ENCODE measurements at regions not wholly inside any gene's neighbourhood (a gene's known extent, or its start where the extent isn't known, plus 50 kb on each side); places are given as distances from the start of the nearest gene placed in this dataset.

- Histone ChIP-seq H3K27me3 (ENCODE audit: control insufficient read depth in 4 of 4, insufficient read depth in 4 of 4, low read length in 3 of 4) (no peaks in the 10 kb centered on the region), H3K36me3 (ENCODE audit: control insufficient read depth in 4 of 4, insufficient read depth in 3 of 4, low read depth in 1 of 4, low read length in 3 of 4) (no peaks in the 10 kb centered on the region), H3K9me3 (ENCODE audit: control insufficient read depth in 4 of 4, low read length in 3 of 4) (no peaks in the 10 kb centered on the region), H3K27ac (ENCODE audit: low read depth in 1 of 2, low read length in 2 of 2) (no peak overlapping the region), H3K4me1 (ENCODE audit: control insufficient read depth in 4 of 4, insufficient read depth in 4 of 4, low read length in 3 of 4) (peaks cover 0 to 3% (median 1%) of the 10 kb centered on the region in 4 donors), H3K4me3 (ENCODE audit: low read depth in 1 of 3, low read length in 3 of 3) (no peak overlapping the region), H3K9ac (ENCODE audit: low read depth in 1 of 2, low read length in 2 of 2) (no peak overlapping the region)
- DNase-seq (ENCODE audit: low spot score) = no peak
- WGBS = 58% methylated on average over 4 of the region's 4 CpGs
- TF ChIP-seq FOXA1 (IDR thresholded peaks at IDR 0.05) (no peak), ATF3 (IDR thresholded peaks at IDR 0.05) (no peak), SP1 (IDR thresholded peaks at IDR 0.05) (no peak), GABPA (IDR thresholded peaks at IDR 0.05 in 1 of 2, conservative IDR thresholded peaks at IDR 0.05 in 1 of 2) (no peak), ZBTB33 (IDR thresholded peaks at IDR 0.05) (no peak), HNF4A (conservative IDR thresholded peaks at IDR 0.05) (no peak), RXRA (IDR thresholded peaks at IDR 0.05) (no peak)
Measured at GRCh38 chr7:85529831-85530230, 343.0 kb upstream of the SEMA3D start.

- no peaks in the 10 kb centered on the region for H3K9me3 ChIP-seq (ENCODE audit: control insufficient read depth in 4 of 4, low read length in 3 of 4)
- peak overlapping the region in 1 of 3 donors; percentile 27 for H3K4me3 ChIP-seq (ENCODE audit: low read depth in 1 of 3, low read length in 3 of 3)
- no peak for TF ChIP-seq CTCF (IDR thresholded peaks at IDR 0.05; ENCODE audit: low read depth, low read length, missing input control)
- TF ChIP-seq HNF4A (conservative IDR thresholded peaks at IDR 0.05) = peak; percentile 89 to 95
- peak in 1 of 2 donors; percentile 73 for TF ChIP-seq JUND (IDR thresholded peaks at IDR 0.05)
- TF ChIP-seq SP1 (IDR thresholded peaks at IDR 0.05) = peak; percentile 58
- TF ChIP-seq TAF1 (conservative IDR thresholded peaks at IDR 0.05) = no peak
- TF ChIP-seq FOXA2 (IDR thresholded peaks at IDR 0.05) = peak; percentile 15
- TF ChIP-seq ATF3 (IDR thresholded peaks at IDR 0.05) = no peak
- TF ChIP-seq EGR1 (IDR thresholded peaks at IDR 0.05; ENCODE audit: low read depth in 2 of 2) = no peak
- peak; percentile 25 for TF ChIP-seq REST (IDR thresholded peaks at IDR 0.05)
- peak; percentile 28 to 71 for TF ChIP-seq RXRA (IDR thresholded peaks at IDR 0.05)
- no peak for TF ChIP-seq NR2F2 (IDR thresholded peaks at IDR 0.05)
- TF ChIP-seq MAX (IDR thresholded peaks at IDR 0.05) = peak; percentile 40
- TF ChIP-seq HNF4G (IDR thresholded peaks at IDR 0.05) = peak; percentile 70
- no peak for TF ChIP-seq FOXA1 (IDR thresholded peaks at IDR 0.05)
- peak in 1 of 2 donors; percentile 13 for TF ChIP-seq GABPA (IDR thresholded peaks at IDR 0.05 in 1 of 2, conservative IDR thresholded peaks at IDR 0.05 in 1 of 2)
- peak; percentile 74 for TF ChIP-seq YY1 (IDR thresholded peaks at IDR 0.05)
- TF ChIP-seq ZBTB33 (IDR thresholded peaks at IDR 0.05) = peak; percentile 77
- peak in 1 of 2 donors; percentile 37 for TF ChIP-seq RAD21 (IDR thresholded peaks at IDR 0.05)
- WGBS = 24% methylated on average over 3 of the region's 3 CpGs
- H3K9ac ChIP-seq (ENCODE audit: low read depth in 1 of 2, low read length in 2 of 2) = no peak overlapping the region
- no peaks in the 10 kb centered on the region for H3K36me3 ChIP-seq (ENCODE audit: control insufficient read depth in 4 of 4, insufficient read depth in 3 of 4, low read depth in 1 of 4, low read length in 3 of 4)
- H3K4me1 ChIP-seq (ENCODE audit: control insufficient read depth in 4 of 4, insufficient read depth in 4 of 4, low read length in 3 of 4) = peaks cover 0 to 3% (median 1%) of the 10 kb centered on the region in 4 donors
- H3K27ac ChIP-seq (ENCODE audit: low read depth in 1 of 2, low read length in 2 of 2) = no peak overlapping the region
- DNase-seq (ENCODE audit: low spot score) = peak; percentile 34
- no peaks in the 10 kb centered on the region for H3K27me3 ChIP-seq (ENCODE audit: control insufficient read depth in 4 of 4, insufficient read depth in 4 of 4, low read length in 3 of 4)
Measured at GRCh38 chr7:85529201-85529600, 342.3 kb upstream of the SEMA3D start.

Data from liver (tissue), 8 donors.